HFFc6 (cell line): ENCODE measurements at regions not wholly inside any gene's neighbourhood (a gene's known extent, or its start where the extent isn't known, plus 50 kb on each side); places are given as distances from the start of the nearest gene placed in this dataset.

ENCODE experiments used
- DNase-seq: peaks from one replicate; pipeline ENCODE4 v3.0.0-alpha.2; 2018
- H3K27ac Mint-ChIP-seq: 2 replicates; pipeline ENCODE4 v1.8.0; 2020; ENCODE audit warnings: mild to moderate bottlenecking, mixed read lengths
- H3K27me3 Mint-ChIP-seq: 2 replicates; pipeline ENCODE4 v1.8.0; 2021; ENCODE audit warnings: mild to moderate bottlenecking, moderate library complexity, mixed read lengths; ENCODE audit not compliant: insufficient read depth
- H3K36me3 Mint-ChIP-seq: 2 replicates; pipeline ENCODE4 v1.8.0; 2021; ENCODE audit warnings: low read depth, mixed read lengths
- H3K4me1 Mint-ChIP-seq: 2 replicates; pipeline ENCODE4 v1.8.0; 2020; ENCODE audit warnings: low read depth, mixed read lengths
- H3K4me3 Mint-ChIP-seq: 2 replicates; pipeline ENCODE4 v1.8.0; 2020; ENCODE audit warnings: mild to moderate bottlenecking, moderate library complexity, mixed read lengths
- H3K9me3 Mint-ChIP-seq: 2 replicates; pipeline ENCODE4 v1.8.0; 2020; ENCODE audit warnings: mild to moderate bottlenecking, mixed read lengths
- CTCF ChIP-seq: fragments of 200-600 bp; sonication (generic); IDR thresholded peaks from 2 replicates; pipeline ENCODE4 v1.5.0; 2021; ENCODE audit warnings: antibody characterized with exemption, mild to moderate bottlenecking

- Mint-ChIP-seq H3K36me3 (no peaks in the 10 kb centered on the region), H3K4me3 (no peak overlapping the region), H3K27me3 (no peaks in the 10 kb centered on the region), H3K27ac (no peak overlapping the region), H3K4me1 (no peaks in the 10 kb centered on the region), H3K9me3 (peaks cover 46% of the 10 kb centered on the region)
- no peak for TF ChIP-seq CTCF
- DNase-seq, result no peak
Observed at GRCh38 chr20:22489626-22490286, 94.6 kb downstream of the FOXA2 start.

GRCh38 chr20:22480336-22480735, 104.0 kb downstream of the FOXA2 start:
- TF ChIP-seq CTCF, result no peak
- Mint-ChIP-seq H3K27me3 (no peaks in the 10 kb centered on the region), H3K4me3 (no peak overlapping the region), H3K9me3 (peaks cover 54% of the 10 kb centered on the region), H3K27ac (no peak overlapping the region), H3K4me1 (no peaks in the 10 kb centered on the region), H3K36me3 (no peaks in the 10 kb centered on the region)
- no peak for DNase-seq

- H3K27ac Mint-ChIP-seq, result no peak overlapping the region
- DNase-seq, result no peak
- no peaks in the 10 kb centered on the region for H3K4me1 Mint-ChIP-seq
- TF ChIP-seq CTCF, result no peak
- H3K27me3 Mint-ChIP-seq, result no peaks in the 10 kb centered on the region; the same call in 1 of the 2 replicates
- H3K36me3 Mint-ChIP-seq, result peaks cover 10% of the 10 kb centered on the region
- H3K9me3 Mint-ChIP-seq, result peaks cover 52% of the 10 kb centered on the region
- no peak overlapping the region for H3K4me3 Mint-ChIP-seq
Observed at GRCh38 chr20:22475662-22476061, 108.7 kb downstream of the FOXA2 start.

GRCh38 chr20:22474224-22474623, 110.1 kb downstream of the FOXA2 start:
- Mint-ChIP-seq H3K36me3 (peaks cover 10% of the 10 kb centered on the region), H3K9me3 (peaks cover 53% of the 10 kb centered on the region), H3K27me3 (no peaks in the 10 kb centered on the region; the same call in 1 of the 2 replicates), H3K4me1 (no peaks in the 10 kb centered on the region), H3K4me3 (no peak overlapping the region), H3K27ac (no peak overlapping the region)
- no peak for TF ChIP-seq CTCF
- no peak for DNase-seq

GRCh38 chr20:22473293-22473692, 111.1 kb downstream of the FOXA2 start:
- peaks cover 53% of the 10 kb centered on the region for H3K9me3 Mint-ChIP-seq
- no peak overlapping the region for H3K27ac Mint-ChIP-seq
- no peak for DNase-seq
- no peaks in the 10 kb centered on the region; the same call in 1 of the 2 replicates for H3K27me3 Mint-ChIP-seq
- TF ChIP-seq CTCF, result no peak
- no peak overlapping the region for H3K4me3 Mint-ChIP-seq
- H3K36me3 Mint-ChIP-seq, result peaks cover 10% of the 10 kb centered on the region
- no peaks in the 10 kb centered on the region for H3K4me1 Mint-ChIP-seq
